ENCODE measurements at regions not wholly inside any gene's neighbourhood (a gene's known extent, or its start where the extent isn't known, plus 50 kb on each side); places are given as distances from the start of the nearest gene placed in this dataset.

- H3K9me3 ChIP-seq = no peaks in the 10 kb centered on the region
- intact Hi-C loops (cut with DNase I) = no loop called here
- 72% methylated on average over 19 of the region's 19 CpGs for WGBS
- H3K4me3 ChIP-seq = no peak overlapping the region
- H3K4me1 ChIP-seq (replicated peaks) = no peaks in the 10 kb centered on the region
- TF ChIP-seq POLR2AphosphoS5 (IDR thresholded peaks at IDR 0.05) = no peak
- TF ChIP-seq POLR2A (IDR thresholded peaks at IDR 0.05) = no peak
- TF ChIP-seq CTCF (IDR thresholded peaks at IDR 0.05) = no peak
- H3K27me3 ChIP-seq (replicated peaks; ENCODE audit: insufficient read depth) = peaks cover 3% of the 10 kb centered on the region
- DNase-seq (ENCODE audit: low spot score) = no peak
- no peaks in the 10 kb centered on the region for H3K36me3 ChIP-seq
- H3K27ac ChIP-seq = no peak overlapping the region
Measured at GRCh38 chr1:4978660-4979390, 324.4 kb downstream of the AJAP1 start.

DNA sequence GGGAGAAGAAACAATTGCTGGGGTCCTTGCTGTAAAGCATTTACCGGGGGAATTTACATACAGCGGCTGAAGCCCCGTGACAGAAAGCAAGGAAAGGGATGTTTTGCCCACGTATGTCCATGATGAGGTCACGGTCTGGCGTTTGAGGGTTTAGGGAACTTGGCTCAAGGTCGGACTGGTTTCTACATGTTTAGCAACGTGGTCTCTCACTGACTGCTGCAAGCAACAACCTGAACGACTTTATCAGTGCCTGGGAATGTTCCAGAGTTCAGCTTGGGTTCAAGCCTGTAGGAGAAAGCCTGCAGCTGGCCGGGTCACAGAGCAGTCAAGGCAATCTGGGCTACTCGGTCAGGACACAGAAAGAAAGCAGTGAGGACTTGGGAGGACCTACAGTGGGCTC lies 323.3 kb downstream of the AJAP1 start:
- Histone ChIP-seq H3K4me1 (replicated peaks) (no peaks in the 10 kb centered on the region), H3K27ac (no peak overlapping the region), H3K27me3 (replicated peaks; ENCODE audit: insufficient read depth) (peaks cover 3% of the 10 kb centered on the region), H3K4me3 (no peak overlapping the region), H3K36me3 (no peaks in the 10 kb centered on the region), H3K9me3 (no peaks in the 10 kb centered on the region)
- intact Hi-C loops (cut with DNase I) = no loop called here
- no peak for DNase-seq (ENCODE audit: low spot score)
- TF ChIP-seq CTCF (IDR thresholded peaks at IDR 0.05) (no peak), POLR2A (IDR thresholded peaks at IDR 0.05) (no peak), POLR2AphosphoS5 (IDR thresholded peaks at IDR 0.05) (no peak)
- WGBS = 44% methylated on average over 11 of the region's 11 CpGs

DNA sequence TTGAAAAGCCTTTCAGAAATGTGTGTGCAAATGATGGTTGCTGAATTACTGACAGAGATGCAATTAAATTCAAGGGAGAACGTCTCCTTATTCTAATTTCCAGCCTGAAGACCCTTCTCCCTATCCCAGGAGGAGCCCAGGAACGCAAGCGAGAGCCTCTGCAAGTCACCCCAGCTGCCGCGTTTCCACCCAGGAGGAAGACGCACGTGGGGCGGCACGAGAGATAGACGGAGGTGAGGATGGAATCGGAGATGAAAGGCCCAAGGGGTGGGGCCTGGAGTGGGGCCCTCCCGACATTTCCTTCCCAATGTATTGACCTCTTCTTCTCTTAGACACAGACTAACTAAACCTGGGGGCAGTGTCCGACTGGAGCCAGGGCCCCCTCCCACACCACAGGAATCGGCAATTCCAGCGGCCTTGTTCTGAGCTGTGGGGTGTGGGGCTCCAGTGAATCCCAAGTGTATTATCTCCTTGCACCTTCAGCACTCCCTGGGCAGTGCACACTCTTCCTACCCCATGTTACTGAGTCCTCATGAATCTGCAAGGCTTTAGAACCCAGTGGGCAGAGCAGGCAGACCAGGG lies 322.5 kb downstream of the AJAP1 start:
- WGBS = 80% methylated on average over 15 of the region's 15 CpGs
- intact Hi-C loops (cut with DNase I) = no loop called here
- DNase-seq (ENCODE audit: low spot score) = no peak
- Histone ChIP-seq H3K9me3 (no peaks in the 10 kb centered on the region), H3K4me1 (replicated peaks) (no peaks in the 10 kb centered on the region), H3K27ac (no peak overlapping the region), H3K36me3 (no peaks in the 10 kb centered on the region), H3K4me3 (no peak overlapping the region), H3K27me3 (replicated peaks; ENCODE audit: insufficient read depth) (peaks cover 3% of the 10 kb centered on the region)
- TF ChIP-seq POLR2A (IDR thresholded peaks at IDR 0.05) = no peak
- TF ChIP-seq POLR2AphosphoS5 (IDR thresholded peaks at IDR 0.05) = no peak
- TF ChIP-seq CTCF (IDR thresholded peaks at IDR 0.05) = no peak

GRCh38 chr1:4975856-4976255 lies 321.4 kb downstream of the AJAP1 start:
- no peak overlapping the region for H3K4me3 ChIP-seq
- 81% methylated on average over 8 of the region's 8 CpGs for WGBS
- peaks cover 3% of the 10 kb centered on the region for H3K27me3 ChIP-seq (replicated peaks; ENCODE audit: insufficient read depth)
- TF ChIP-seq CTCF (IDR thresholded peaks at IDR 0.05) (no peak), POLR2A (IDR thresholded peaks at IDR 0.05) (no peak), POLR2AphosphoS5 (IDR thresholded peaks at IDR 0.05) (no peak)
- H3K27ac ChIP-seq = no peak overlapping the region
- no peaks in the 10 kb centered on the region for H3K9me3 ChIP-seq
- intact Hi-C loops (cut with DNase I) = no loop called here
- no peaks in the 10 kb centered on the region for H3K4me1 ChIP-seq (replicated peaks)
- DNase-seq (ENCODE audit: low spot score) = no peak
- H3K36me3 ChIP-seq = no peaks in the 10 kb centered on the region

Measured in prostate gland (tissue), 2 donors.